Cardiac muscle cell (in vitro differentiated cells and primary cell): ENCODE measurements at regions not wholly inside any gene's neighbourhood (a gene's known extent, or its start where the extent isn't known, plus 50 kb on each side); places are given as distances from the start of the nearest gene placed in this dataset.

ENCODE experiments used
- DNase-seq, 2 donors: peaks; one replicate each; pipeline versions ENCODE4 v3.0.0 to v3.0.0-alpha.2; 2010 to 2017; ENCODE audit warnings: low read depth in 1 of 2, low spot score in 1 of 2
- H3K27ac ChIP-seq: fragments of 200-600 bp; sonication (generic); 2 replicates; pipeline ENCODE4 v1.5.1; 2016
- H3K27me3 ChIP-seq: fragments of 200-600 bp; sonication (generic); 2 replicates; pipeline ENCODE4 v1.6.0; 2016; ENCODE audit warnings: control low read depth
- H3K36me3 ChIP-seq: fragments of 200-600 bp; sonication (generic); 2 replicates; pipeline ENCODE4 v1.5.1; 2016; ENCODE audit warnings: control low read depth
- H3K4me1 ChIP-seq: fragments of 200-600 bp; sonication (generic); 2 replicates; pipeline ENCODE4 v1.8.1; 2017; ENCODE audit warnings: low read depth, mild to moderate bottlenecking, mixed run types
- H3K4me3 ChIP-seq: fragments of 200-600 bp; sonication (generic); 2 replicates; pipeline ENCODE4 v1.5.1; 2016; ENCODE audit warnings: mild to moderate bottlenecking
- H3K9me3 ChIP-seq: fragments of 200-600 bp; sonication (generic); 2 replicates; pipeline ENCODE4 v1.5.1; 2017; ENCODE audit warnings: low read depth, mild to moderate bottlenecking, control low read depth
- TF ChIP-seq, protein P1 (sequence below): IDR thresholded peaks from 2 replicates; pipeline ENCODE4 v1.5.1; 2012; ENCODE audit warnings: low read depth, mild to moderate bottlenecking, low read length

DNA sequence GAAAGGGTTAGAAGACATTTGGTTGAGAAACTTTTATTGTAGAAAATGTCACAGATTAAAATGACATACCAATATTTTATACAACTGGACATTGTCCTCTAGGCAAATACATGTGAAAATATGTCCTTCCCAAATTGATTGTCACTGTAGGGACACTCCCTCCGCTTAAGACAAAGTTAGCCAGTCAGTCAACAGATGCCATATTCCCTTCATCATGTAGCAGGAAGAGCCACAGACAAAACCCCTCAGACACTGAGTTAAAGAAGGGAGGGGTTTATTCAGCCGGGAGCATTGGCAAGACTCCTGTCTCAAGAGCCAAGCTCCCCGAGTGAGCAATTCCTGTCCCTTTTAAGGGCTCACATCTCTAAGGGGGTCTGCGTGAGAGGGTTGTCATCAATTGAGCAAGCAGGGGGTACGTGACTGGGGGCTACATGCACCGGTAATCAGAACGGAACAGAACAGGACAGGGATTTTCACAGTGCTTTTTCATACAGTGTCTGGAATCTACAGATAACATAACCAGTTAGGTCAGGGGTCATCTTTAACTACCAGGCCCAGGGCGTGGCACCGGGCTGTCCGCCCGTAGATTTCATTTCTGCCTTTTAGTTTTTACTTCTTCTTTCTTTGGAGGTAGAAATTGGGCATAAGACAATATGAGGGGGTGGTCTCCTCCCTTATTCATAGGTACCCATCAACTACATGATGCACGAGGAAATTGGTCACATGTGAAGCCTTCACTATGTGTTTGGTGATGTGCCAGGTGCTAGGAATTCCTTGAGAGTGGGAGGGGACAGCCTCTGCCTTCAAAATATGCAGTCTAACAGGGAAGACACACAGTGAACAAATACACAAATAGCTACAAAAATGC is 155.7 kb upstream of the CDYL start:
- Histone ChIP-seq H3K27me3 (no peaks in the 10 kb centered on the region), H3K27ac (no peak overlapping the region), H3K9me3 (no peaks in the 10 kb centered on the region), H3K36me3 (no peaks in the 10 kb centered on the region), H3K4me1 (no peaks in the 10 kb centered on the region), H3K4me3 (no peak overlapping the region)
- no peak for DNase-seq
- TF ChIP-seq, protein P1, sequence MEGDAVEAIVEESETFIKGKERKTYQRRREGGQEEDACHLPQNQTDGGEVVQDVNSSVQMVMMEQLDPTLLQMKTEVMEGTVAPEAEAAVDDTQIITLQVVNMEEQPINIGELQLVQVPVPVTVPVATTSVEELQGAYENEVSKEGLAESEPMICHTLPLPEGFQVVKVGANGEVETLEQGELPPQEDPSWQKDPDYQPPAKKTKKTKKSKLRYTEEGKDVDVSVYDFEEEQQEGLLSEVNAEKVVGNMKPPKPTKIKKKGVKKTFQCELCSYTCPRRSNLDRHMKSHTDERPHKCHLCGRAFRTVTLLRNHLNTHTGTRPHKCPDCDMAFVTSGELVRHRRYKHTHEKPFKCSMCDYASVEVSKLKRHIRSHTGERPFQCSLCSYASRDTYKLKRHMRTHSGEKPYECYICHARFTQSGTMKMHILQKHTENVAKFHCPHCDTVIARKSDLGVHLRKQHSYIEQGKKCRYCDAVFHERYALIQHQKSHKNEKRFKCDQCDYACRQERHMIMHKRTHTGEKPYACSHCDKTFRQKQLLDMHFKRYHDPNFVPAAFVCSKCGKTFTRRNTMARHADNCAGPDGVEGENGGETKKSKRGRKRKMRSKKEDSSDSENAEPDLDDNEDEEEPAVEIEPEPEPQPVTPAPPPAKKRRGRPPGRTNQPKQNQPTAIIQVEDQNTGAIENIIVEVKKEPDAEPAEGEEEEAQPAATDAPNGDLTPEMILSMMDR = no peak

GRCh38 chr6:4616311-4616710 is 159.9 kb upstream of the CDYL start:
- Histone ChIP-seq H3K27me3 (no peaks in the 10 kb centered on the region), H3K36me3 (no peaks in the 10 kb centered on the region), H3K4me3 (no peak overlapping the region), H3K27ac (no peak overlapping the region), H3K4me1 (no peaks in the 10 kb centered on the region), H3K9me3 (no peaks in the 10 kb centered on the region)
- DNase-seq = no peak
- TF ChIP-seq, protein P1 = no peak

DNA sequence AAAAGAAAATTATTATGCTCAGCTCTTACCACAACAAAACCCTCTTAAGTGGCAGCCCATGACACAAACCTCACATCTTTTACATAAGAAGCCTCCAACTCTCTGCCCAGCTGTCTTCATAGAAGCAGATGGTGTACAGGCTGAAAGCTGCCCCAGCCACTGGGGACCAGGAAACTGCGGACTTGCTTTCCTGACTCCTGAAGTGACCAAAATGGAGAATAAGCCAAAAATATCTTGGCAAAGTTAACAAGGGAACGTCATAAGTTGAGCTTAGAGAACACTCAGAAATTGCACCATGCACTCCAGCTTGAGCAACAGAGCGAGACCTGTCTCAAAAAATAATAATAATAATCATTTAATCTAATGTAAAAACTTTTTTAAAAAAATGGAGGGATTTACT is 160.3 kb upstream of the CDYL start:
- DNase-seq = peak in 1 of 2 donors; percentile 90
- TF ChIP-seq, protein P1 = no peak

GRCh38 chr6:4615231-4615630 is 161.0 kb upstream of the CDYL start:
- no peak for DNase-seq
- TF ChIP-seq, protein P1 = no peak

More for the DNA sequence above, 160.3 kb upstream of the CDYL start:
- Histone ChIP-seq H3K36me3 (no peaks in the 10 kb centered on the region), H3K27ac (no peak overlapping the region), H3K9me3 (no peaks in the 10 kb centered on the region), H3K4me1 (no peaks in the 10 kb centered on the region), H3K4me3 (no peak overlapping the region), H3K27me3 (no peaks in the 10 kb centered on the region)

DNA sequence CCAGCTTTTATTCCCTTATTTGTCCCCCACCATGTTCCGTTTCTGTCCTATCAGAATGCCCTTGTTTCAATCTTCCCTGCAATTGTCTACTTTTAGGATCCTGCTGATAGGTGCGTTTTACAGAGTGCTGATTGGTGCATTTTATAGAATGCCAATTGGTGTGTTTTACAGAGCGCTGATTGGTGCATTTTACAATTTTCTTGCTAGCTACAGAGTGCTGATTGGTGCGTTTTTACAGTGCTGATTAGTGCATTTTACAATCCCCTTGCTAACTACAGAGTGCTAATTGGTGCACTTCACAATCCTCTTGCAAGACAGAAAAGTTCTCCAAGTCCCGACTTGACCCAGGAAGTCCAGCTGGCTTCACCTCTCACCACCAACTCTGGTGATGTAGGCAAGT is 161.6 kb upstream of the CDYL start:
- H3K27me3 ChIP-seq = no peaks in the 10 kb centered on the region
- no peaks in the 10 kb centered on the region for H3K4me1 ChIP-seq

More at GRCh38 chr6:4615231-4615630, 161.0 kb upstream of the CDYL start:
- H3K27me3 ChIP-seq = no peaks in the 10 kb centered on the region
- no peaks in the 10 kb centered on the region for H3K9me3 ChIP-seq
- no peaks in the 10 kb centered on the region for H3K36me3 ChIP-seq
- no peak overlapping the region for H3K27ac ChIP-seq
- no peak overlapping the region for H3K4me3 ChIP-seq
- no peaks in the 10 kb centered on the region for H3K4me1 ChIP-seq

More for the DNA sequence above, 161.6 kb upstream of the CDYL start:
- Histone ChIP-seq H3K9me3 (no peaks in the 10 kb centered on the region), H3K36me3 (no peaks in the 10 kb centered on the region), H3K4me3 (no peak overlapping the region), H3K27ac (no peak overlapping the region)
- TF ChIP-seq, protein P1 = no peak
- DNase-seq = no peak
